SH-SY5Y (cell line): ENCODE measurements at regions not wholly inside any gene's neighbourhood (a gene's known extent, or its start where the extent isn't known, plus 50 kb on each side); places are given as distances from the start of the nearest gene placed in this dataset.

ENCODE experiments used
- GATA2 ChIP-seq: IDR thresholded peaks from 2 replicates; pipeline ENCODE4 v1.6.1; 2011; ENCODE audit warnings: mild to moderate bottlenecking, low read depth, low read length
- GATA3 ChIP-seq: IDR thresholded peaks from 2 replicates; pipeline ENCODE4 v1.6.1; 2011; ENCODE audit warnings: low read depth, mild to moderate bottlenecking, low read length, moderate library complexity

- TF ChIP-seq GATA3 (no peak), GATA2 (no peak)
Observed at GRCh38 chr3:151612115-151612514, 121.6 kb upstream of the AADACL2 start.

DNA sequence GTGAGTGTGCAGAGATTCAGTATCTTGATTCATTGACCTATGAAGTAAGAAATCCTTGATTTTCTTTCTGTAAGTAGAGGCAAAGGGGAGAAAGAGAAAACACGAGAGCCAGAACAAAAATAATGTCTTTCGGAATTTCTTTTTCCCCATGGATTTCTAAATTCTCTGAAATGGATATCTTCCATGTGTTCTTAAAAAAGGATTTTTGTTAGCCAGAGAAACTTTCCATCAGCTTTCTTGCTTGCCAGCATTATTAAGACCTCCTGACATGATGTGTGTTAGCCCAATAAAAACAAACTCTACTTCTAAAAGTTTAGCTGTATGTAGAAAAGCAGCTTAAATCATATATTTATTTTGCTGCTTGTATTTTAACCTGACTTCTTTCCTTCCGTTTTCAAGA lies 122.3 kb upstream of the AADACL2 start:
- TF ChIP-seq GATA3 (no peak), GATA2 (no peak)

DNA sequence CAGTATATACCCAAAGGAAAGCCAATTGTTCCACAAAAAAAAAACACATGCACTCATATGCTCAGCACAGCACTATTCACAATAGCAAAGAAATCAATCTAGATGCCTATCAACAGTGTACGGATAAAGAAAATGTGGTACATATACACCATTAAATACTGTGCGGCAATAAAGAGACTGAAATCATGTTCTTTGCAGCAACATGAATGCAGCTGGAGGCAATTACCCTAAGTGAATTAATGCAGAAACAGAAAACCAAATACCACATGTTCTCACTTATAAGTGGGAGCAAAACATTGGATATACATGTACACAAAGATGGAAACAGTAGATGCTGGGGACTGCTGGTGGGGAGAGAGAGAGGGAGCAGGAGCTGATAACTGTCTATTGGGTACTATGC lies 124.2 kb upstream of the AADACL2 start:
- TF ChIP-seq GATA2 (0 out of 2 replicates have a peak, but pooled peaks have one; percentile 20), GATA3 (peak; percentile 52; the same call in 1 of the 2 replicates)

GRCh38 chr3:151604891-151605290 lies 128.8 kb upstream of the AADACL2 start:
- TF ChIP-seq GATA2: no peak
- no peak for TF ChIP-seq GATA3

GRCh38 chr3:151600783-151601182 lies 132.9 kb upstream of the AADACL2 start:
- TF ChIP-seq GATA2 (no peak), GATA3 (no peak)

GRCh38 chr3:151599103-151599672 lies 134.5 kb upstream of the AADACL2 start:
- TF ChIP-seq GATA2 (no peak), GATA3 (no peak)

DNA sequence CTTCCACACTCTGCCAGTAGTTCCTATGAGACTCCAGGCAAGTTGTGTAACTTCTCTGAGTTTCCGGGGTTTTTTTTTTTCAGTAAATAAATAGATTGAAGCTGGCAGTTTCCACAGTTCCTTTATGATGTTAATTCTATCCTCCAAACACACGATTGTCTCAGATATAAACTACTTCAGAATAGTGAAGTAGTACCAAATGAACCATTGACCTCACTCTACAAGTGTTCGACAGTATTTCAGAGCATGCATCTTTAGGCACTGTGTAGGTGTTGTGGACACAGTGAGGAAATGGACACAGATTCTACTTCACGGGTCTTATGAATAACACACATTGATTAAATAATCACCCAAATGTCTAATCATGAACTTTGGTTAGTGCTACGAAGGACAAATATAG lies 136.1 kb upstream of the IGSF10 start:
- TF ChIP-seq GATA3 (no peak), GATA2 (no peak)

DNA sequence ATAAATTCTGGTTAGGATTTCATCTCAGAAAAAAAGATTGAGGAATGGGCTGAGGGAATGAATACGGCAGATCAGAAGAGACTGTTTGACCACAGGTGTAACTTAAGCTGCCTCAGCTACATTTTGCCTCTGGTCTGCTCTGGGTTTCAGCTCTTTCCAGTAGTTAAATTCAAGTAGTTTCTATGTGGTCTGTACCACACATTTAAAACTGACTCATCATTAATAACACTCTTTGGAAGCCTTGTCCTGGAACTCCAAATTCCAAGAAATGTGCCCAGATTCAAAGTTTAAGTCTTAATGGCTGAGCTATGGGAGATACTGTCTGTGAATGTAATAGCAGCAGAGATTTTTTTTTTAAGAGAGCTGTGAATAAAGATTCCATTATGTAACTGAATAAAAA lies 133.1 kb upstream of the IGSF10 start:
- TF ChIP-seq GATA3: no peak
- no peak for TF ChIP-seq GATA2

GRCh38 chr3:151592287-151592686 lies 131.4 kb upstream of the IGSF10 start:
- TF ChIP-seq GATA2: no peak
- TF ChIP-seq GATA3: no peak

DNA sequence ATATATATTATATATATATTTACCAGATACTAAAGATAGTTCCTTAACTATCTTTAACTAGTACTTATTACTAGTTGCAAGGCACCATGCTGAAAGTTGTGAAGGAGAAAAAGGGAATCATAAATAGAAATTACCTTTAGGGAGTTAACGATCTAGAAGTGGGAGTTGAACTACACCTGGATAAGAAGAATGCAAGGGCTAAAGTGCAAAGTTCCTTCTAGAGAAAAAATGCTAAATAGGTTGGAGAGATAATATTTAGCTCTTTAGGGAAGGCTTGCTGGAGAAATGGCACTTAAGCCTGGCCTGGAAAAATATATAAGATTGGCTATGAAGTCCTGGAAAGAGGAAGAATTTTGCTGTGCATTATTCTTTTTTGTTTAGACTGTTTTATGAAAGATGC lies 130.6 kb upstream of the IGSF10 start:
- TF ChIP-seq GATA2 (no peak), GATA3 (no peak)

GRCh38 chr3:151589311-151589710 lies 128.4 kb upstream of the IGSF10 start:
- TF ChIP-seq GATA3 (no peak), GATA2 (no peak)

DNA sequence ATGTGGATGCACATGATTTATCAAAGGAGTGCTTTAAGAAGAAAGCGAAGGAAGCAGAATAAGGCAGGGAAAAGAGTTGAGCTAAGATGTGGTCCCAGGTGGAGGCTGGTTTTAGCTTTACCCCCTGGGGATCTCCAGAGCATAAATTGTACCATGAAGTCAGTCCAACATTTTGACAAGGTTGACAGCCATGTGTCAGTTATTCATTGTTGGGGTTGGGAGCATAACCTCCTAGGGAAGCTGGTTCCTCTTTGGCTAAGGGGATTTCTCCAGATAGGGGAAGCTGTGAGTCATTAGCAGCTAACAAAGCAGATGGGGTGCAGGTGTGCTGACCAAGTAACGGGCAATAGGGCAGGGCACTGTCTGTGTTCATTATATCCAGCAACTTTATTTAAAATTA lies 123.7 kb upstream of the IGSF10 start:
- TF ChIP-seq GATA2 (no peak), GATA3 (no peak)

GRCh38 chr3:151581035-151581434 lies 120.2 kb upstream of the IGSF10 start:
- no peak for TF ChIP-seq GATA3
- no peak for TF ChIP-seq GATA2

DNA sequence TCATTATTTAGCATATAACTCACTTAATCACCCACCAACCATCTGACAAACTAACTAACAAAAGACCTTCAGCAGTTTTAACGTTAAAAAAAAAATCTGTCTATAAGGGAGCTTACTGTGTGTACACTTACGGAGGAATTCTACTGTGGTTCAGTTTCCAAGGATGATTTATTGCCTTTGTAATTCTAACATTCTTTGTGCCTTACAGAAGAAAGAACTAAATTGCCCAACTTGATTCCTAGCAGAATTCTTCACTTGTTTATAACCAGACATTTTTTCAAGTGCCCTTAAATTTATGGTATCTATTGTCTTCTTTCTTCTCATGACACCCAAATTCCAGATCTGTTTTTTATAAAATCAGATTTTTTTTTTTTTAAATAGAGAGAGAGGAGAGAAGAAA lies 119.7 kb upstream of the IGSF10 start:
- TF ChIP-seq GATA3: no peak
- no peak for TF ChIP-seq GATA2

DNA sequence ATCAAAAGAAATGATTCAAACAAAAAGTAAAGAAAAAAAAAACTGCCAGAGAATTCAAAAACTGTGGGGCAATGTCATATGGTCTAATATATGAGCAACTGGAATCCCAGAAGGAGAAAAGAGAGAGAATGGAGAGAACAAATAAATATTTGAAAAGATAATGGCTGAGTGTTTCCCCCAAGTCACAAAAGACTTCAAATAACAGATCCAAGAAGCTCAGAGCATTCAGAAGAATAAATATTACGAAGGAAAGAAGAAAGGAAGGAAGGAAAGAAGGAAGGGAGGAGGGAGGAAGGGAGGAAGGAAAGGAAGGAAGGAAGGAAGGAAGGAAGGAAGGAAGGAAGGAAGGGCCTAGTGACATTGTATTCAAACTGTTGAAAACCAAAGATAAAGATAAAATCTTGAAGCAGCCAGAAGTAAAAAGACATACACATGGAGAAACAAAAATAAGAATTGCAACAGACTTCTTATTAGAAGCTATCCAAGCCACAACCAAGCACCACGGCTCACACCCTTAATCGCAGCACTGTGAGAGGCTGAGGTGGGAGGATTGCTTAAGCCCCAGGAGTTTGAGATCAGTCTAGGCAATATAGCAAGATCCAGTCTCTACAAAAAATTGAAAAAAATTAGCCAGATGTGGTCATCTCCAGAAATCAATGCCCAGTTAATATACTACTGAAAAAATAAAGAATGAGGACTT lies 118.9 kb upstream of the IGSF10 start:
- TF ChIP-seq GATA3: no peak
- TF ChIP-seq GATA2: no peak

- TF ChIP-seq GATA3 (no peak), GATA2 (no peak)
Observed at GRCh38 chr3:151578495-151578894, 117.6 kb upstream of the IGSF10 start.
